ENCODE measurements at regions not wholly inside any gene's neighbourhood (a gene's known extent, or its start where the extent isn't known, plus 50 kb on each side); places are given as distances from the start of the nearest gene placed in this dataset.

DNA sequence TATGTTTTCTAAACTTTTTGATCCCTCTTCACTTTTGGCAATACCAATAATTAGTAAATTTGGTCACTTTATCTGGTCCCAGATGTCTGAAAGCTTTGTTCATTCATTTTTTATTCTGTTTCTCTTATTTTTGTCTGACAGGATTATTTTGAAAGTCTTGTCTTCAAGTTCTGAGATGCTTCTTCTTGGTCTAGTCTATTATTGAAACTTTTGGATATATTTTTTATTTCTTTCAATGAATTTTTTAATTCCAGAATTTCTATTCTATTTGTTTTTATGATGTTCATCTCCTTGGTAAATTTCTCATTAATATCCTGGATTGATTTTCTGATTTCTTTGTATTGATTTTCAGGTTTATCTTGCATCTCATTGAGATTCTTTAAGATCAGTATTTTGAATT, 54.1 kb upstream of the RAB38 start:
- no TSS peak for BruUV-seq (replicated peaks)
- Histone ChIP-seq H4K20me1 (ENCODE audit: insufficient read depth) (no peaks in the 10 kb centered on the region), H3K79me2 (ENCODE audit: insufficient read depth, low read length) (no peaks in the 10 kb centered on the region), H3K4me3 (replicated peaks in 1 of 2; ENCODE audit: low read depth in 1 of 2, low read length in 2 of 2) (no peak overlapping the region), H3K27me3 (ENCODE audit: insufficient read depth, low read length) (no peaks in the 10 kb centered on the region), H3K36me3 (ENCODE audit: control insufficient read depth in 1 of 2, insufficient read depth in 2 of 2, low read length in 2 of 2) (no peaks in the 10 kb centered on the region), H3K9ac (ENCODE audit: low read length) (no peak overlapping the region), H3K9me2 (ENCODE audit: insufficient read depth) (no peaks in the 10 kb centered on the region), H2AFZ (ENCODE audit: low read depth, low read length, poor library complexity, severe bottlenecking) (no peak overlapping the region), H3K9me3 (ENCODE audit: control insufficient read depth in 1 of 2, insufficient read depth in 1 of 2, low read depth in 1 of 2, low read length in 2 of 2) (no peaks in the 10 kb centered on the region), H3K4me1 (ENCODE audit: control insufficient read depth in 1 of 2, insufficient read depth in 2 of 2, low read length in 2 of 2) (no peaks in the 10 kb centered on the region), H3K27ac (ENCODE audit: low read depth, low read length) (no peak overlapping the region), H3K4me2 (ENCODE audit: low read length) (no peak overlapping the region)
- POLR2A ChIA-PET: no interaction called here
- CTCF ChIA-PET: no interaction called here
- RAD21 ChIA-PET (ENCODE audit: low non-redundant PET in 1 of 2, low total read pairs in 2 of 2, uncharacterized antibody in 2 of 2, unreplicated experiment in 2 of 2): no interaction called here
- intact Hi-C loops (cut with micrococcal nuclease): no loop called here
- TF ChIP-seq SP1 (IDR thresholded peaks at IDR 0.05; ENCODE audit: low read depth): no peak
- no peak for TF ChIP-seq YY1 (IDR thresholded peaks at IDR 0.05; ENCODE audit: extremely low read depth, insufficient replicate concordance, low read depth, low read length)
- no peak for TF ChIP-seq ZNF274 (IDR thresholded peaks at IDR 0.05; ENCODE audit: low read depth, low read length)
- TF ChIP-seq RAD21 (IDR thresholded peaks at IDR 0.05; ENCODE audit: low read depth): no peak
- TF ChIP-seq JUND (IDR thresholded peaks at IDR 0.05): no peak
- no peak for TF ChIP-seq CBX3 (IDR thresholded peaks at IDR 0.05; ENCODE audit: low read depth)
- TF ChIP-seq, protein P1, sequence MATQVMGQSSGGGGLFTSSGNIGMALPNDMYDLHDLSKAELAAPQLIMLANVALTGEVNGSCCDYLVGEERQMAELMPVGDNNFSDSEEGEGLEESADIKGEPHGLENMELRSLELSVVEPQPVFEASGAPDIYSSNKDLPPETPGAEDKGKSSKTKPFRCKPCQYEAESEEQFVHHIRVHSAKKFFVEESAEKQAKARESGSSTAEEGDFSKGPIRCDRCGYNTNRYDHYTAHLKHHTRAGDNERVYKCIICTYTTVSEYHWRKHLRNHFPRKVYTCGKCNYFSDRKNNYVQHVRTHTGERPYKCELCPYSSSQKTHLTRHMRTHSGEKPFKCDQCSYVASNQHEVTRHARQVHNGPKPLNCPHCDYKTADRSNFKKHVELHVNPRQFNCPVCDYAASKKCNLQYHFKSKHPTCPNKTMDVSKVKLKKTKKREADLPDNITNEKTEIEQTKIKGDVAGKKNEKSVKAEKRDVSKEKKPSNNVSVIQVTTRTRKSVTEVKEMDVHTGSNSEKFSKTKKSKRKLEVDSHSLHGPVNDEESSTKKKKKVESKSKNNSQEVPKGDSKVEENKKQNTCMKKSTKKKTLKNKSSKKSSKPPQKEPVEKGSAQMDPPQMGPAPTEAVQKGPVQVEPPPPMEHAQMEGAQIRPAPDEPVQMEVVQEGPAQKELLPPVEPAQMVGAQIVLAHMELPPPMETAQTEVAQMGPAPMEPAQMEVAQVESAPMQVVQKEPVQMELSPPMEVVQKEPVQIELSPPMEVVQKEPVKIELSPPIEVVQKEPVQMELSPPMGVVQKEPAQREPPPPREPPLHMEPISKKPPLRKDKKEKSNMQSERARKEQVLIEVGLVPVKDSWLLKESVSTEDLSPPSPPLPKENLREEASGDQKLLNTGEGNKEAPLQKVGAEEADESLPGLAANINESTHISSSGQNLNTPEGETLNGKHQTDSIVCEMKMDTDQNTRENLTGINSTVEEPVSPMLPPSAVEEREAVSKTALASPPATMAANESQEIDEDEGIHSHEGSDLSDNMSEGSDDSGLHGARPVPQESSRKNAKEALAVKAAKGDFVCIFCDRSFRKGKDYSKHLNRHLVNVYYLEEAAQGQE (IDR thresholded peaks at IDR 0.05; ENCODE audit: low read depth): no peak
- TF ChIP-seq SIN3A (IDR thresholded peaks at IDR 0.05; ENCODE audit: low read depth): no peak
- no peak for TF ChIP-seq ELF1 (IDR thresholded peaks at IDR 0.05; ENCODE audit: borderline replicate concordance, low read depth)
- TF ChIP-seq POLR2AphosphoS5 (IDR thresholded peaks at IDR 0.05; ENCODE audit: low read depth, low read length): no peak
- TF ChIP-seq, protein P2, sequence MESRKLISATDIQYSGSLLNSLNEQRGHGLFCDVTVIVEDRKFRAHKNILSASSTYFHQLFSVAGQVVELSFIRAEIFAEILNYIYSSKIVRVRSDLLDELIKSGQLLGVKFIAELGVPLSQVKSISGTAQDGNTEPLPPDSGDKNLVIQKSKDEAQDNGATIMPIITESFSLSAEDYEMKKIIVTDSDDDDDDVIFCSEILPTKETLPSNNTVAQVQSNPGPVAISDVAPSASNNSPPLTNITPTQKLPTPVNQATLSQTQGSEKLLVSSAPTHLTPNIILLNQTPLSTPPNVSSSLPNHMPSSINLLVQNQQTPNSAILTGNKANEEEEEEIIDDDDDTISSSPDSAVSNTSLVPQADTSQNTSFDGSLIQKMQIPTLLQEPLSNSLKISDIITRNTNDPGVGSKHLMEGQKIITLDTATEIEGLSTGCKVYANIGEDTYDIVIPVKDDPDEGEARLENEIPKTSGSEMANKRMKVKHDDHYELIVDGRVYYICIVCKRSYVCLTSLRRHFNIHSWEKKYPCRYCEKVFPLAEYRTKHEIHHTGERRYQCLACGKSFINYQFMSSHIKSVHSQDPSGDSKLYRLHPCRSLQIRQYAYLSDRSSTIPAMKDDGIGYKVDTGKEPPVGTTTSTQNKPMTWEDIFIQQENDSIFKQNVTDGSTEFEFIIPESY (IDR thresholded peaks at IDR 0.05; ENCODE audit: extremely low read depth, insufficient replicate concordance, low read length): no peak
- TF ChIP-seq, protein P3, sequence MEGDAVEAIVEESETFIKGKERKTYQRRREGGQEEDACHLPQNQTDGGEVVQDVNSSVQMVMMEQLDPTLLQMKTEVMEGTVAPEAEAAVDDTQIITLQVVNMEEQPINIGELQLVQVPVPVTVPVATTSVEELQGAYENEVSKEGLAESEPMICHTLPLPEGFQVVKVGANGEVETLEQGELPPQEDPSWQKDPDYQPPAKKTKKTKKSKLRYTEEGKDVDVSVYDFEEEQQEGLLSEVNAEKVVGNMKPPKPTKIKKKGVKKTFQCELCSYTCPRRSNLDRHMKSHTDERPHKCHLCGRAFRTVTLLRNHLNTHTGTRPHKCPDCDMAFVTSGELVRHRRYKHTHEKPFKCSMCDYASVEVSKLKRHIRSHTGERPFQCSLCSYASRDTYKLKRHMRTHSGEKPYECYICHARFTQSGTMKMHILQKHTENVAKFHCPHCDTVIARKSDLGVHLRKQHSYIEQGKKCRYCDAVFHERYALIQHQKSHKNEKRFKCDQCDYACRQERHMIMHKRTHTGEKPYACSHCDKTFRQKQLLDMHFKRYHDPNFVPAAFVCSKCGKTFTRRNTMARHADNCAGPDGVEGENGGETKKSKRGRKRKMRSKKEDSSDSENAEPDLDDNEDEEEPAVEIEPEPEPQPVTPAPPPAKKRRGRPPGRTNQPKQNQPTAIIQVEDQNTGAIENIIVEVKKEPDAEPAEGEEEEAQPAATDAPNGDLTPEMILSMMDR (IDR thresholded peaks at IDR 0.05 in 2 of 3, conservative IDR thresholded peaks at IDR 0.05 in 1 of 3; ENCODE audit: borderline replicate concordance in 1 of 3, insufficient read depth in 1 of 3, low read depth in 2 of 3, low read length in 2 of 3): no peak
- DNase-seq (ENCODE audit: low read depth, low spot score) (no peak), ATAC-seq (no peak)

All from HCT116 (cell line).